ENCODE measurements at regions not wholly inside any gene's neighbourhood (a gene's known extent, or its start where the extent isn't known, plus 50 kb on each side); places are given as distances from the start of the nearest gene placed in this dataset.

DNA sequence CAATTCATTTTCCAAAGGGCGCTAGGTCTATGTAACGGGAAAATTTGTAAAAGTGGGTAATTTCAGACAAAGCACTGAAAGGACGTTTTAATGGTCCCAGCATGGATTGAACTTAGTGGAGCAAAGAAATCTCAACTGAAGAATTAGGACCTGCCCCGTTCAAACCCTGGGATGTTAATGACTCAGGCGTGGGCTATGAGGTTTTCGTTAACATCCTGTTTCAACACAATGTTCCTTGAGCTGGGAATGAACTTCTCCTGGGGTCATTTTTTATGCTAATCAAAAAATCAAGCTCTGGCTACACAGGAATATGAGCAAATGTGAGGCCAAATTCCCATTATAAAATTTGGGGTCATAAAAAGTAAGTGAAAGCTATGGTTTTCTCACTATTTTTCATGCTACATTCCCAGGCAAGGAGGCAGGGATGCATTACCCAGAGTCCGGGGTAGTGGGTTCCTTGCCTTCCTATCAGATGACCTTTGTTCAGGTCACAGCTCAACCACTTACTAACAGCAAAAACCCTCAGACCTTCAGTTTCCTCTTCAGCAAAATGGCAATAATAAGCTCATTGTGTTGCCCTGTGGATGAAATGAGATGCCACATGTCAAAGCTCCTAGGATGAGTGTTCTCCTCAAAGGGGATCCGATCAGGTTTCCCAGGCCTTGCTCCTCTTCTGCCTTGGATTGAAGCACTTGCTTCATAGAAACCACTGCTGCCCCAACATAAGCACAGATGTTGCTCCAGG is 271.4 kb downstream of the ARRDC4 start:
- no peak for TF ChIP-seq ZNF70 (CRISPR knock-in tag; IDR thresholded peaks at IDR 0.05)
- TF ChIP-seq BACH2 (CRISPR knock-in tag; IDR thresholded peaks at IDR 0.05; ENCODE audit: borderline replicate concordance): no peak
- TF ChIP-seq, protein P1, sequence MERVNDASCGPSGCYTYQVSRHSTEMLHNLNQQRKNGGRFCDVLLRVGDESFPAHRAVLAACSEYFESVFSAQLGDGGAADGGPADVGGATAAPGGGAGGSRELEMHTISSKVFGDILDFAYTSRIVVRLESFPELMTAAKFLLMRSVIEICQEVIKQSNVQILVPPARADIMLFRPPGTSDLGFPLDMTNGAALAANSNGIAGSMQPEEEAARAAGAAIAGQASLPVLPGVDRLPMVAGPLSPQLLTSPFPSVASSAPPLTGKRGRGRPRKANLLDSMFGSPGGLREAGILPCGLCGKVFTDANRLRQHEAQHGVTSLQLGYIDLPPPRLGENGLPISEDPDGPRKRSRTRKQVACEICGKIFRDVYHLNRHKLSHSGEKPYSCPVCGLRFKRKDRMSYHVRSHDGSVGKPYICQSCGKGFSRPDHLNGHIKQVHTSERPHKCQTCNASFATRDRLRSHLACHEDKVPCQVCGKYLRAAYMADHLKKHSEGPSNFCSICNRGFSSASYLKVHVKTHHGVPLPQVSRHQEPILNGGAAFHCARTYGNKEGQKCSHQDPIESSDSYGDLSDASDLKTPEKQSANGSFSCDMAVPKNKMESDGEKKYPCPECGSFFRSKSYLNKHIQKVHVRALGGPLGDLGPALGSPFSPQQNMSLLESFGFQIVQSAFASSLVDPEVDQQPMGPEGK (CRISPR knock-in tag; IDR thresholded peaks at IDR 0.05; ENCODE audit: borderline replicate concordance): no peak
- TF ChIP-seq CSRNP3 (CRISPR knock-in tag; IDR thresholded peaks at IDR 0.05): no peak
- no peak for TF ChIP-seq ZFP3 (CRISPR knock-in tag; IDR thresholded peaks at IDR 0.05)
- TF ChIP-seq TOX (CRISPR knock-in tag; IDR thresholded peaks at IDR 0.05; ENCODE audit: borderline replicate concordance): no peak
- TF ChIP-seq RARB (CRISPR knock-in tag; IDR thresholded peaks at IDR 0.05): no peak
- no peak for TF ChIP-seq GLIS3 (CRISPR knock-in tag; IDR thresholded peaks at IDR 0.05)
- TF ChIP-seq CSDC2 (CRISPR knock-in tag; IDR thresholded peaks at IDR 0.05): no peak
- TF ChIP-seq, protein P2, sequence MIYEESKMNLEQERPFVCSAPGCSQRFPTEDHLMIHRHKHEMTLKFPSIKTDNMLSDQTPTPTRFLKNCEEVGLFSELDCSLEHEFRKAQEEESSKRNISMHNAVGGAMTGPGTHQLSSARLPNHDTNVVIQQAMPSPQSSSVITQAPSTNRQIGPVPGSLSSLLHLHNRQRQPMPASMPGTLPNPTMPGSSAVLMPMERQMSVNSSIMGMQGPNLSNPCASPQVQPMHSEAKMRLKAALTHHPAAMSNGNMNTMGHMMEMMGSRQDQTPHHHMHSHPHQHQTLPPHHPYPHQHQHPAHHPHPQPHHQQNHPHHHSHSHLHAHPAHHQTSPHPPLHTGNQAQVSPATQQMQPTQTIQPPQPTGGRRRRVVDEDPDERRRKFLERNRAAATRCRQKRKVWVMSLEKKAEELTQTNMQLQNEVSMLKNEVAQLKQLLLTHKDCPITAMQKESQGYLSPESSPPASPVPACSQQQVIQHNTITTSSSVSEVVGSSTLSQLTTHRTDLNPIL (CRISPR knock-in tag; IDR thresholded peaks at IDR 0.05; ENCODE audit: low read depth): no peak
- TF ChIP-seq, protein P3, sequence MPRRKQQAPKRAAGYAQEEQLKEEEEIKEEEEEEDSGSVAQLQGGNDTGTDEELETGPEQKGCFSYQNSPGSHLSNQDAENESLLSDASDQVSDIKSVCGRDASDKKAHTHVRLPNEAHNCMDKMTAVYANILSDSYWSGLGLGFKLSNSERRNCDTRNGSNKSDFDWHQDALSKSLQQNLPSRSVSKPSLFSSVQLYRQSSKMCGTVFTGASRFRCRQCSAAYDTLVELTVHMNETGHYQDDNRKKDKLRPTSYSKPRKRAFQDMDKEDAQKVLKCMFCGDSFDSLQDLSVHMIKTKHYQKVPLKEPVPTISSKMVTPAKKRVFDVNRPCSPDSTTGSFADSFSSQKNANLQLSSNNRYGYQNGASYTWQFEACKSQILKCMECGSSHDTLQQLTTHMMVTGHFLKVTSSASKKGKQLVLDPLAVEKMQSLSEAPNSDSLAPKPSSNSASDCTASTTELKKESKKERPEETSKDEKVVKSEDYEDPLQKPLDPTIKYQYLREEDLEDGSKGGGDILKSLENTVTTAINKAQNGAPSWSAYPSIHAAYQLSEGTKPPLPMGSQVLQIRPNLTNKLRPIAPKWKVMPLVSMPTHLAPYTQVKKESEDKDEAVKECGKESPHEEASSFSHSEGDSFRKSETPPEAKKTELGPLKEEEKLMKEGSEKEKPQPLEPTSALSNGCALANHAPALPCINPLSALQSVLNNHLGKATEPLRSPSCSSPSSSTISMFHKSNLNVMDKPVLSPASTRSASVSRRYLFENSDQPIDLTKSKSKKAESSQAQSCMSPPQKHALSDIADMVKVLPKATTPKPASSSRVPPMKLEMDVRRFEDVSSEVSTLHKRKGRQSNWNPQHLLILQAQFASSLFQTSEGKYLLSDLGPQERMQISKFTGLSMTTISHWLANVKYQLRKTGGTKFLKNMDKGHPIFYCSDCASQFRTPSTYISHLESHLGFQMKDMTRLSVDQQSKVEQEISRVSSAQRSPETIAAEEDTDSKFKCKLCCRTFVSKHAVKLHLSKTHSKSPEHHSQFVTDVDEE (CRISPR knock-in tag; IDR thresholded peaks at IDR 0.05): no peak
- no peak for TF ChIP-seq SNAI2 (CRISPR knock-in tag; IDR thresholded peaks at IDR 0.05)
